IMR-90 (cell line): ENCODE measurements at regions not wholly inside any gene's neighbourhood (a gene's known extent, or its start where the extent isn't known, plus 50 kb on each side); places are given as distances from the start of the nearest gene placed in this dataset.
"Not testable (repeated sequence)": the region's sequence is repeated elsewhere in the genome, so short reads cannot be mapped to it uniquely, and the experiment has no call there.

Source experiments
- ATAC-seq: fragments of 200-7000 bp; cut with Tn5 transposase; 2 replicates; pipeline ENCODE4 v1.9.1; 2020; ENCODE audit warnings: low read depth, mild to moderate bottlenecking, moderate library complexity
- BruUV-seq: library from RNA; stranded (reverse); fragments of 400-500 nt; replicated peaks from 2 replicates; lab custom pipeline; 2021; lab: Mats Ljungman, UMichigan
- CTCF ChIA-PET: fragments of 300-600 bp; formaldehyde crosslinking; extraction: SDS; loops from one replicate; lab custom pipeline; 2021; ENCODE audit warnings: antibody characterized with exemption; lab: Yijun Ruan, JAX
- POLR2A ChIA-PET: fragments of 300-600 bp; sonication (Branson Sonifier 250); formaldehyde crosslinking; loops from one replicate; lab custom pipeline; 2022; ENCODE audit warnings: antibody characterized with exemption; ENCODE audit not compliant: unreplicated experiment; lab: Charles Lee
- DNase-seq: peaks from one replicate; pipeline ENCODE4 v3.0.0; 2013
- H2AFZ ChIP-seq: replicated peaks from 2 replicates; pipeline ENCODE3; 2013; ENCODE audit warnings: low read length, mild to moderate bottlenecking; ENCODE audit not compliant: poor library complexity
- H2AK5ac ChIP-seq: 2 replicates; pipeline ENCODE4 v1.6.1; 2013; ENCODE audit warnings: low read depth, low read length, inconsistent platforms
- H2AK9ac ChIP-seq: replicated peaks from 2 replicates; pipeline ENCODE3; 2013; ENCODE audit warnings: mild to moderate bottlenecking, low read depth, low read length, moderate library complexity; ENCODE audit not compliant: poor library complexity
- H2BK120ac ChIP-seq: 2 replicates; pipeline ENCODE4 v1.6.1; 2013; ENCODE audit warnings: low read depth, low read length, inconsistent platforms
- H2BK15ac ChIP-seq: 3 replicates; pipeline ENCODE4 v1.6.1; 2013; ENCODE audit warnings: low read depth, low read length, inconsistent platforms
- H2BK20ac ChIP-seq: 2 replicates; pipeline ENCODE4 v1.6.1; 2013; ENCODE audit warnings: low read depth, mild to moderate bottlenecking, inconsistent platforms, low read length, moderate library complexity
- H2BK5ac ChIP-seq: 2 replicates; pipeline ENCODE4 v1.6.1; 2013; ENCODE audit warnings: mild to moderate bottlenecking, low read depth, low read length, inconsistent platforms; ENCODE audit not compliant: poor library complexity, severe bottlenecking
- H3K14ac ChIP-seq: replicated peaks from 2 replicates; pipeline ENCODE4 v1.6.1; 2013; ENCODE audit warnings: low read depth, low read length, inconsistent platforms
- H3K18ac ChIP-seq: 2 replicates; pipeline ENCODE4 v1.6.1; 2013; ENCODE audit warnings: low read depth, low read length, control low read depth
- H3K23ac ChIP-seq: 2 replicates; pipeline ENCODE4 v1.6.1; 2013; ENCODE audit warnings: low read depth, low read length, inconsistent platforms
- H3K27ac ChIP-seq: 2 replicates; pipeline ENCODE4 v1.5.1; 2013; ENCODE audit warnings: mild to moderate bottlenecking, control low read depth, low read length; ENCODE audit not compliant: insufficient read depth
- H3K27me3 ChIP-seq: 2 replicates; pipeline ENCODE4 v1.6.1; 2013; ENCODE audit warnings: low read length; ENCODE audit not compliant: control insufficient read depth, insufficient read depth
- H3K36me3 ChIP-seq: 2 replicates; pipeline ENCODE4 v1.6.1; 2013; ENCODE audit warnings: low read length, mixed read lengths; ENCODE audit not compliant: control insufficient read depth, insufficient read depth
- H3K4ac ChIP-seq: 2 replicates; pipeline ENCODE4 v1.6.1; 2013; ENCODE audit warnings: low read depth, low read length, inconsistent platforms
- H3K4me1 ChIP-seq: 2 replicates; pipeline ENCODE4 v1.6.1; 2013; ENCODE audit warnings: low read length, mixed read lengths; ENCODE audit not compliant: control insufficient read depth, insufficient read depth
- H3K4me2 ChIP-seq: 2 replicates; pipeline ENCODE4 v1.6.1; 2013; ENCODE audit warnings: low read depth, mild to moderate bottlenecking, control low read depth, low read length, moderate library complexity
- H3K4me3 ChIP-seq: 2 replicates; pipeline ENCODE4 v1.5.1; 2013; ENCODE audit warnings: low read depth, mild to moderate bottlenecking, control low read depth, low read length, moderate library complexity; ENCODE audit not compliant: insufficient read depth
- H3K56ac ChIP-seq: 2 replicates; pipeline ENCODE4 v1.6.1; 2013; ENCODE audit warnings: low read length, inconsistent platforms; ENCODE audit not compliant: insufficient read depth; ENCODE audit errors: extremely low read depth
- H3K79me1 ChIP-seq, 2 experiments: 2 replicates each; pipeline ENCODE4 v1.6.1; 2013; ENCODE audit warnings: low read length in 2 of 2, inconsistent platforms in 1 of 2, low read depth in 1 of 2
- H3K9ac ChIP-seq: 2 replicates; pipeline ENCODE4 v1.6.1; 2013; ENCODE audit warnings: low read depth, low read length, control low read depth
- H3K9me1 ChIP-seq: 2 replicates; pipeline ENCODE4 v1.6.1; 2013; ENCODE audit warnings: low read length, inconsistent platforms; ENCODE audit not compliant: insufficient read depth
- H3K9me3 ChIP-seq: 2 replicates; pipeline ENCODE4 v1.6.1; 2013; ENCODE audit warnings: low read length; ENCODE audit not compliant: control insufficient read depth, insufficient read depth
- H4K20me1 ChIP-seq: 2 replicates; pipeline ENCODE4 v1.6.1; 2013; ENCODE audit warnings: low read length, inconsistent platforms; ENCODE audit not compliant: insufficient read depth
- H4K5ac ChIP-seq: 2 replicates; pipeline ENCODE4 v1.6.1; 2013; ENCODE audit warnings: mild to moderate bottlenecking, low read depth, low read length, control low read depth
- H4K8ac ChIP-seq, 2 experiments: 2 replicates each; pipeline ENCODE4 v1.6.1; 2013; ENCODE audit warnings: low read depth in 2 of 2, low read length in 2 of 2, control low read depth in 1 of 2, inconsistent platforms in 1 of 2
- H4K91ac ChIP-seq: 2 replicates; pipeline ENCODE4 v1.6.1; 2013; ENCODE audit warnings: low read depth, low read length, inconsistent platforms; ENCODE audit not compliant: insufficient read depth
- BHLHE40 ChIP-seq: fragments of 150-350 bp; IDR thresholded peaks from 2 replicates; pipeline ENCODE4 v1.6.1; 2016; ENCODE audit warnings: mild to moderate bottlenecking, low read depth, low read length
- FOS ChIP-seq: fragments of 150-350 bp; IDR thresholded peaks from 2 replicates; pipeline ENCODE4 v1.6.1; 2016; ENCODE audit warnings: low read depth, low read length
- RCOR1 ChIP-seq: IDR thresholded peaks from 2 replicates; pipeline ENCODE4 v1.6.1; 2012; ENCODE audit warnings: mild to moderate bottlenecking, low read length, improper control_type of control experiment; ENCODE audit not compliant: insufficient replicate concordance
- WGBS, 2 experiments: methylation state at CpG; one replicate each; pipeline versions ENCODE4 v1.1.5 to v1.1.7; 2013; ENCODE audit warnings: missing lambda C conversion rate in 2 of 2; ENCODE audit not compliant: insufficient read length in 1 of 2; ENCODE audit errors: extremely low coverage in 2 of 2; 5-methylcytosine and 5-hydroxymethylcytosine counted together
- dilution Hi-C: fragments of 300-500 bp; cut with HindIII; formaldehyde crosslinking; loops from one replicate; pipeline ENCODE4 v1.14.3; 2018; ENCODE audit warnings: low sequenced_read_pairs; ENCODE audit not compliant: unreplicated experiment
- in situ Hi-C: fragments of 300-500 bp; cut with MboI; formaldehyde crosslinking; loops from 3 replicates; pipeline ENCODE4 v1.14.3; 2019; ENCODE audit warnings: low sequenced_read_pairs, inconsistent platforms, mixed read lengths
- intact Hi-C: fragments of 100-400 bp; cut with micrococcal nuclease; formaldehyde crosslinking; loops from 2 replicates; pipeline ENCODE4 v1.10.0; 2022

GRCh38 chr10:46198516-46198915 is 88.3 kb upstream of the ANTXRL start:
- ChIA-PET POLR2A (no interaction called here), CTCF (no interaction called here)
- H2BK20ac ChIP-seq = no peak overlapping the region
- no peak overlapping the region for H3K9ac ChIP-seq
- H4K91ac ChIP-seq = no peak overlapping the region
- no peaks in the 10 kb centered on the region; the same call in none of the 2 replicates for H3K27me3 ChIP-seq
- H2AFZ ChIP-seq = no peak overlapping the region
- H3K4me1 ChIP-seq = no peaks in the 10 kb centered on the region
- H4K20me1 ChIP-seq = no peaks in the 10 kb centered on the region
- no peak overlapping the region for H3K4me3 ChIP-seq
- TF ChIP-seq BHLHE40 (no peak), FOS (no peak), RCOR1 (no peak)
- BruUV-seq = no TSS peak
- no peak overlapping the region for H3K4ac ChIP-seq
- H4K8ac ChIP-seq = no peak overlapping the region
- no peak overlapping the region for H2BK15ac ChIP-seq
- DNase-seq = no peak
- no peaks in the 10 kb centered on the region for H3K36me3 ChIP-seq
- H3K9me3 ChIP-seq = no peaks in the 10 kb centered on the region
- dilution Hi-C loops = no loop called here
- H3K9me1 ChIP-seq = no peaks in the 10 kb centered on the region
- no peak overlapping the region for H3K23ac ChIP-seq
- H3K18ac ChIP-seq = no peak overlapping the region
- H3K14ac ChIP-seq = no peak overlapping the region
- H4K5ac ChIP-seq = no peak overlapping the region
- intact Hi-C loops = no loop called here
- no peak overlapping the region for H2AK9ac ChIP-seq
- no peak overlapping the region for H2BK5ac ChIP-seq
- no peak overlapping the region for H3K4me2 ChIP-seq
- H2AK5ac ChIP-seq = no peak overlapping the region
- H3K56ac ChIP-seq = no peak overlapping the region
- no peak for ATAC-seq
- in situ Hi-C loops = no loop called here
- H2BK120ac ChIP-seq = no peak overlapping the region
- H3K79me1 ChIP-seq = no peaks in the 10 kb centered on the region
- no peak overlapping the region for H3K27ac ChIP-seq

GRCh38 chr10:46202405-46202804 is 84.4 kb upstream of the ANTXRL start:
- H4K20me1 ChIP-seq, H3K27ac ChIP-seq, H2AFZ ChIP-seq, H3K9ac ChIP-seq, H3K18ac ChIP-seq, H3K4ac ChIP-seq, H3K56ac ChIP-seq, H2BK20ac ChIP-seq, H2BK5ac ChIP-seq, H2AK9ac ChIP-seq, DNase-seq, H3K4me1 ChIP-seq, BruUV-seq, dilution Hi-C loops, H2BK120ac ChIP-seq, H3K36me3 ChIP-seq, intact Hi-C loops, H4K91ac ChIP-seq, POLR2A ChIA-PET, H3K9me1 ChIP-seq, H2AK5ac ChIP-seq, CTCF ChIA-PET, H4K8ac ChIP-seq, H2BK15ac ChIP-seq, in situ Hi-C loops, H4K5ac ChIP-seq, H3K4me2 ChIP-seq, ATAC-seq, H3K9me3 ChIP-seq, H3K23ac ChIP-seq, H3K4me3 ChIP-seq, H3K79me1 ChIP-seq, H3K14ac ChIP-seq, H3K27me3 ChIP-seq: not testable (repeated sequence)
- no CpG with 5 or more reads among the region's 1 CpG for WGBS, 2 experiments
